ENCODE measurements at regions not wholly inside any gene's neighbourhood (a gene's known extent, or its start where the extent isn't known, plus 50 kb on each side); places are given as distances from the start of the nearest gene placed in this dataset.
A peak's percentile ranks its signal among the peaks of the same experiment; 100 is the strongest.

- H3K4me1 ChIP-seq: no peaks in the 10 kb centered on the region
- DNase-seq (ENCODE audit: low spot score in 2 of 2): no peak
- no peaks in the 10 kb centered on the region for H3K36me3 ChIP-seq (replicated peaks)
- in situ Hi-C loops (cut with MboI; ENCODE audit: low sequenced_read_pairs): no loop called here
- H3K9me3 ChIP-seq: no peaks in the 10 kb centered on the region
- H3K27me3 ChIP-seq (ENCODE audit: low read depth): no peaks in the 10 kb centered on the region
- H3K4me3 ChIP-seq: no peak overlapping the region
These were observed 699.3 kb downstream of the CBLN2 start for GRCh38 chr18:71844814-71845213.

- Histone ChIP-seq H3K4me1 (no peaks in the 10 kb centered on the region), H3K9me3 (no peaks in the 10 kb centered on the region), H3K27me3 (ENCODE audit: low read depth) (no peaks in the 10 kb centered on the region), H3K36me3 (replicated peaks) (no peaks in the 10 kb centered on the region), H3K4me3 (no peak overlapping the region)
- in situ Hi-C loops (cut with MboI; ENCODE audit: low sequenced_read_pairs): no loop called here
- DNase-seq (ENCODE audit: low spot score in 2 of 2): no peak
These were observed 701.5 kb downstream of the CBLN2 start for GRCh38 chr18:71842666-71843065.

GRCh38 chr18:71837547-71837946 is 706.6 kb downstream of the CBLN2 start:
- no peak for DNase-seq (ENCODE audit: low spot score in 2 of 2)
- in situ Hi-C loops (cut with MboI; ENCODE audit: low sequenced_read_pairs): no loop called here
- H3K9me3 ChIP-seq: no peaks in the 10 kb centered on the region
- H3K27me3 ChIP-seq (ENCODE audit: low read depth): no peaks in the 10 kb centered on the region
- H3K36me3 ChIP-seq (replicated peaks): no peaks in the 10 kb centered on the region
- no peak overlapping the region for H3K4me3 ChIP-seq
- no peaks in the 10 kb centered on the region for H3K4me1 ChIP-seq

GRCh38 chr18:71832946-71833617 is 711.1 kb downstream of the CBLN2 start:
- Histone ChIP-seq H3K36me3 (replicated peaks) (no peaks in the 10 kb centered on the region), H3K27me3 (ENCODE audit: low read depth) (no peaks in the 10 kb centered on the region), H3K4me1 (no peaks in the 10 kb centered on the region), H3K9me3 (no peaks in the 10 kb centered on the region), H3K4me3 (no peak overlapping the region)
- in situ Hi-C loops (cut with MboI; ENCODE audit: low sequenced_read_pairs): no loop called here
- no peak for DNase-seq (ENCODE audit: low spot score in 2 of 2)

GRCh38 chr18:71831039-71831438 is 713.1 kb downstream of the CBLN2 start:
- Histone ChIP-seq H3K36me3 (replicated peaks) (no peaks in the 10 kb centered on the region), H3K4me3 (no peak overlapping the region), H3K9me3 (no peaks in the 10 kb centered on the region), H3K27me3 (ENCODE audit: low read depth) (no peaks in the 10 kb centered on the region), H3K4me1 (no peaks in the 10 kb centered on the region)
- in situ Hi-C loops (cut with MboI; ENCODE audit: low sequenced_read_pairs): no loop called here
- no peak for DNase-seq (ENCODE audit: low spot score in 2 of 2)

- Histone ChIP-seq H3K4me1 (no peaks in the 10 kb centered on the region), H3K9me3 (no peaks in the 10 kb centered on the region), H3K27me3 (ENCODE audit: low read depth) (no peaks in the 10 kb centered on the region), H3K4me3 (no peak overlapping the region), H3K36me3 (replicated peaks) (no peaks in the 10 kb centered on the region)
- DNase-seq (ENCODE audit: low spot score in 2 of 2): no peak
- in situ Hi-C loops (cut with MboI; ENCODE audit: low sequenced_read_pairs): no loop called here
These were observed 716.8 kb downstream of the CBLN2 start for GRCh38 chr18:71827301-71827700.

- Histone ChIP-seq H3K27me3 (ENCODE audit: low read depth) (no peaks in the 10 kb centered on the region), H3K4me1 (no peaks in the 10 kb centered on the region), H3K9me3 (no peaks in the 10 kb centered on the region), H3K4me3 (no peak overlapping the region), H3K36me3 (replicated peaks) (no peaks in the 10 kb centered on the region)
- in situ Hi-C loops (cut with MboI; ENCODE audit: low sequenced_read_pairs): no loop called here
- DNase-seq (ENCODE audit: low spot score in 2 of 2): no peak
These were observed 728.8 kb downstream of the CBLN2 start for GRCh38 chr18:71815305-71815704.

GRCh38 chr18:71809711-71810110 is 734.4 kb downstream of the CBLN2 start:
- Histone ChIP-seq H3K4me1 (no peaks in the 10 kb centered on the region), H3K27me3 (ENCODE audit: low read depth) (no peaks in the 10 kb centered on the region), H3K4me3 (no peak overlapping the region), H3K9me3 (no peaks in the 10 kb centered on the region), H3K36me3 (replicated peaks) (no peaks in the 10 kb centered on the region)
- DNase-seq (ENCODE audit: low spot score in 2 of 2): no peak
- in situ Hi-C loops (cut with MboI; ENCODE audit: low sequenced_read_pairs): no loop called here

GRCh38 chr18:71808616-71809015 is 735.5 kb downstream of the CBLN2 start:
- no peaks in the 10 kb centered on the region for H3K36me3 ChIP-seq (replicated peaks)
- H3K4me1 ChIP-seq: no peaks in the 10 kb centered on the region
- no peaks in the 10 kb centered on the region for H3K27me3 ChIP-seq (ENCODE audit: low read depth)
- in situ Hi-C loops (cut with MboI; ENCODE audit: low sequenced_read_pairs): no loop called here
- H3K9me3 ChIP-seq: no peaks in the 10 kb centered on the region
- H3K4me3 ChIP-seq: no peak overlapping the region
- DNase-seq (ENCODE audit: low spot score in 2 of 2): no peak

- no peaks in the 10 kb centered on the region for H3K27me3 ChIP-seq (ENCODE audit: low read depth)
- in situ Hi-C loops (cut with MboI; ENCODE audit: low sequenced_read_pairs): no loop called here
- no peak overlapping the region for H3K4me3 ChIP-seq
- H3K36me3 ChIP-seq (replicated peaks): no peaks in the 10 kb centered on the region
- no peak for DNase-seq (ENCODE audit: low spot score in 2 of 2)
- H3K9me3 ChIP-seq: no peaks in the 10 kb centered on the region
- H3K4me1 ChIP-seq: no peaks in the 10 kb centered on the region
These were observed 736.6 kb downstream of the CBLN2 start for GRCh38 chr18:71807586-71807985.

GRCh38 chr18:71798986-71799673 is 745.0 kb downstream of the CBLN2 start:
- in situ Hi-C loops (cut with MboI; ENCODE audit: low sequenced_read_pairs): no loop called here
- no peak for DNase-seq (ENCODE audit: low spot score in 2 of 2)

GRCh38 chr18:71797554-71797953 is 746.6 kb downstream of the CBLN2 start:
- Histone ChIP-seq H3K4me1 (no peaks in the 10 kb centered on the region), H3K36me3 (replicated peaks) (no peaks in the 10 kb centered on the region), H3K9me3 (no peaks in the 10 kb centered on the region), H3K4me3 (no peak overlapping the region), H3K27me3 (ENCODE audit: low read depth) (no peaks in the 10 kb centered on the region)
- no peak for DNase-seq (ENCODE audit: low spot score in 2 of 2)
- in situ Hi-C loops (cut with MboI; ENCODE audit: low sequenced_read_pairs): no loop called here

More at GRCh38 chr18:71798986-71799673, 745.0 kb downstream of the CBLN2 start:
- no peak overlapping the region for H3K4me3 ChIP-seq
- H3K9me3 ChIP-seq: no peaks in the 10 kb centered on the region
- no peaks in the 10 kb centered on the region for H3K36me3 ChIP-seq (replicated peaks)
- no peaks in the 10 kb centered on the region for H3K4me1 ChIP-seq
- H3K27me3 ChIP-seq (ENCODE audit: low read depth): no peaks in the 10 kb centered on the region

- no peaks in the 10 kb centered on the region for H3K27me3 ChIP-seq (ENCODE audit: low read depth)
- no peaks in the 10 kb centered on the region for H3K36me3 ChIP-seq (replicated peaks)
- no peaks in the 10 kb centered on the region for H3K4me1 ChIP-seq
- peak; percentile 3 to 47 for DNase-seq (ENCODE audit: low spot score in 2 of 2)
- H3K4me3 ChIP-seq: no peak overlapping the region
- H3K9me3 ChIP-seq: no peaks in the 10 kb centered on the region
- in situ Hi-C loops (cut with MboI; ENCODE audit: low sequenced_read_pairs): no loop called here
These were observed 759.4 kb downstream of the CBLN2 start for GRCh38 chr18:71784777-71785176.

GRCh38 chr18:71760541-71760940 is 783.6 kb downstream of the CBLN2 start:
- H3K4me1 ChIP-seq: no peaks in the 10 kb centered on the region
- no peak overlapping the region for H3K4me3 ChIP-seq
- no peak for DNase-seq (ENCODE audit: low spot score in 2 of 2)
- H3K36me3 ChIP-seq (replicated peaks): no peaks in the 10 kb centered on the region
- no peaks in the 10 kb centered on the region for H3K27me3 ChIP-seq (ENCODE audit: low read depth)
- H3K9me3 ChIP-seq: no peaks in the 10 kb centered on the region
- in situ Hi-C loops (cut with MboI; ENCODE audit: low sequenced_read_pairs): no loop called here
